ENCODE measurements at regions not wholly inside any gene's neighbourhood (a gene's known extent, or its start where the extent isn't known, plus 50 kb on each side); places are given as distances from the start of the nearest gene placed in this dataset.

- no peak for DNase-seq (ENCODE audit: low spot score)
- no peak for TF ChIP-seq CTCF (IDR thresholded peaks at IDR 0.05)
- Histone ChIP-seq H3K4me3 (no peak overlapping the region), H3K27ac (no peak overlapping the region)
Observed at GRCh38 chr6:139637766-139638165, 263.3 kb upstream of the CITED2 start.

GRCh38 chr6:139636391-139636790, 261.9 kb upstream of the CITED2 start:
- Histone ChIP-seq H3K4me3 (no peak overlapping the region), H3K27ac (no peak overlapping the region)
- DNase-seq (ENCODE audit: low spot score): no peak
- TF ChIP-seq CTCF (IDR thresholded peaks at IDR 0.05): no peak

- no peak for DNase-seq (ENCODE audit: low spot score)
- Histone ChIP-seq H3K27ac (no peak overlapping the region), H3K4me3 (no peak overlapping the region)
- no peak for TF ChIP-seq CTCF (IDR thresholded peaks at IDR 0.05)
Observed at GRCh38 chr6:139635401-139636130, 261.1 kb upstream of the CITED2 start.

- H3K27ac ChIP-seq: no peak overlapping the region
- H3K4me3 ChIP-seq: no peak overlapping the region
- no peak for TF ChIP-seq CTCF (IDR thresholded peaks at IDR 0.05)
- no peak for DNase-seq (ENCODE audit: low spot score)
Observed at GRCh38 chr6:139632840-139633239, 258.4 kb upstream of the CITED2 start.

GRCh38 chr6:139628270-139628669, 253.8 kb upstream of the CITED2 start:
- no peak for DNase-seq (ENCODE audit: low spot score)
- TF ChIP-seq CTCF (IDR thresholded peaks at IDR 0.05): no peak
- Histone ChIP-seq H3K4me3 (no peak overlapping the region), H3K27ac (no peak overlapping the region)

- Histone ChIP-seq H3K4me3 (no peak overlapping the region), H3K27ac (no peak overlapping the region)
- DNase-seq (ENCODE audit: low spot score): no peak
- no peak for TF ChIP-seq CTCF (IDR thresholded peaks at IDR 0.05)
Observed at GRCh38 chr6:139627091-139627490, 252.6 kb upstream of the CITED2 start.

All from coronary artery (tissue), 2 donors.